PC-3 (cell line): ENCODE measurements at regions not wholly inside any gene's neighbourhood (a gene's known extent, or its start where the extent isn't known, plus 50 kb on each side); places are given as distances from the start of the nearest gene placed in this dataset.

Source experiments
- ATAC-seq: fragments of 200-7000 bp; cut with Tn5 transposase; 2 replicates; pipeline ENCODE4 v1.9.1; 2020; ENCODE audit warnings: mild to moderate bottlenecking, moderate library complexity
- BruUV-seq: library from RNA; stranded (reverse); fragments of 400-500 nt; replicated peaks from 2 replicates; lab custom pipeline; 2021; lab: Mats Ljungman, UMichigan
- CTCF ChIA-PET: fragments of 300-600 bp; sonication (Branson Sonifier 250); formaldehyde crosslinking; loops from one replicate; lab custom pipeline; 2022; ENCODE audit warnings: antibody characterized with exemption; lab: Charles Lee
- POLR2A ChIA-PET: fragments of 300-600 bp; sonication (Branson Sonifier 250); formaldehyde crosslinking; loops from one replicate; lab custom pipeline; 2022; ENCODE audit warnings: antibody characterized with exemption; ENCODE audit not compliant: unreplicated experiment; lab: Charles Lee
- DNase-seq: peaks from one replicate; pipeline ENCODE4 v3.0.0-alpha.2; 2015
- H2AFZ ChIP-seq: fragments of 300-600 bp; sonication (generic); 2 replicates; pipeline ENCODE4 v1.6.0; 2016; ENCODE audit warnings: antibody characterized with exemption, low read length
- H3F3A ChIP-seq: fragments of 300-600 bp; sonication (generic); one replicate; pipeline ENCODE4 v1.6.0; 2017; ENCODE audit warnings: antibody characterized with exemption, low read length, control low read depth, mild to moderate bottlenecking; ENCODE audit not compliant: unreplicated experiment
- H3K27ac ChIP-seq: fragments of 300-600 bp; sonication (generic); 2 replicates; pipeline ENCODE4 v1.5.1; 2016; ENCODE audit warnings: mild to moderate bottlenecking, low read length
- H3K27me3 ChIP-seq: fragments of 300-600 bp; sonication (generic); 2 replicates; pipeline ENCODE4 v1.6.1; 2016; ENCODE audit warnings: low read length, mixed read lengths
- H3K36me3 ChIP-seq: fragments of 300-600 bp; sonication (generic); 2 replicates; pipeline ENCODE4 v1.6.1; 2016; ENCODE audit warnings: low read depth, mixed run types, low read length, mixed read lengths
- H3K4me1 ChIP-seq: fragments of 300-600 bp; sonication (generic); 2 replicates; pipeline ENCODE4 v1.5.1; 2016; ENCODE audit warnings: low read length; ENCODE audit not compliant: insufficient read depth
- H3K4me2 ChIP-seq: fragments of 300-600 bp; sonication (generic); 2 replicates; pipeline ENCODE4 v1.6.0; 2016; ENCODE audit warnings: low read length
- H3K4me3 ChIP-seq: fragments of 300-600 bp; sonication (generic); 2 replicates; pipeline ENCODE4 v1.5.1; 2016; ENCODE audit warnings: mild to moderate bottlenecking, low read length, mixed read lengths
- H3K79me2 ChIP-seq: fragments of 300-600 bp; sonication (generic); 2 replicates; pipeline ENCODE4 v1.6.1; 2017; ENCODE audit warnings: low read length, mixed read lengths
- H3K9ac ChIP-seq: fragments of 300-600 bp; sonication (generic); 2 replicates; pipeline ENCODE4 v1.6.0; 2016; ENCODE audit warnings: mild to moderate bottlenecking, low read length
- H3K9me2 ChIP-seq: fragments of 300-600 bp; sonication (generic); replicated peaks from 2 replicates; pipeline ENCODE4 v1.6.1; 2016; ENCODE audit warnings: mixed run types, low read length, mixed read lengths
- H3K9me3 ChIP-seq: fragments of 300-600 bp; sonication (generic); 2 replicates; pipeline ENCODE4 v1.6.1; 2016; ENCODE audit warnings: low read length, mixed read lengths
- H4K20me1 ChIP-seq: fragments of 300-600 bp; sonication (generic); 2 replicates; pipeline ENCODE4 v1.6.1; 2016; ENCODE audit warnings: low read length, mixed read lengths
- CTCF ChIP-seq: fragments of 300-600 bp; sonication (generic); conservative IDR thresholded peaks from 2 replicates; pipeline ENCODE4 v1.5.1; 2017; ENCODE audit warnings: antibody characterized with exemption, low read depth, mild to moderate bottlenecking, low read length
- EZH2 ChIP-seq: fragments of 300-600 bp; sonication (generic); IDR thresholded peaks from one replicate; pipeline ENCODE4 v1.6.1; 2017; ENCODE audit warnings: antibody characterized with exemption, mild to moderate bottlenecking, low read length; ENCODE audit not compliant: unreplicated experiment
- EZH2phosphoT487 ChIP-seq: fragments of 300-600 bp; sonication (generic); IDR thresholded peaks from 2 replicates; pipeline ENCODE4 v1.6.1; 2018; ENCODE audit warnings: mild to moderate bottlenecking, antibody characterized with exemption, low read length, borderline replicate concordance
- intact Hi-C: fragments of 100-400 bp; cut with micrococcal nuclease; formaldehyde crosslinking; loops from 2 replicates; pipeline ENCODE4 v1.9.0; 2023

- TF ChIP-seq EZH2 (no peak), CTCF (no peak), EZH2phosphoT487 (no peak)
- Histone ChIP-seq H2AFZ (no peak overlapping the region), H3K79me2 (no peaks in the 10 kb centered on the region), H3K9me3 (no peaks in the 10 kb centered on the region), H3K4me3 (no peak overlapping the region), H3K36me3 (no peaks in the 10 kb centered on the region), H3F3A (no peaks in the 10 kb centered on the region), H3K27ac (no peak overlapping the region), H4K20me1 (no peaks in the 10 kb centered on the region), H3K9ac (no peak overlapping the region), H3K4me2 (no peak overlapping the region), H3K9me2 (no peaks in the 10 kb centered on the region), H3K27me3 (peaks cover 33% of the 10 kb centered on the region), H3K4me1 (no peaks in the 10 kb centered on the region)
- intact Hi-C loops = no loop called here
- POLR2A ChIA-PET = no interaction called here
- CTCF ChIA-PET = no interaction called here
- ATAC-seq (no peak), DNase-seq (no peak)
- BruUV-seq = no TSS peak
Measured at GRCh38 chr4:181504924-181505323, 738.3 kb upstream of the TENM3 start.

GRCh38 chr4:181507180-181507835, 735.9 kb upstream of the TENM3 start:
- Histone ChIP-seq H3K9me3 (no peaks in the 10 kb centered on the region), H3K4me1 (no peaks in the 10 kb centered on the region), H3K4me3 (no peak overlapping the region), H3K4me2 (no peak overlapping the region), H3K79me2 (no peaks in the 10 kb centered on the region), H3K9ac (no peak overlapping the region), H4K20me1 (no peaks in the 10 kb centered on the region), H2AFZ (no peak overlapping the region), H3K9me2 (no peaks in the 10 kb centered on the region), H3K36me3 (no peaks in the 10 kb centered on the region), H3K27me3 (peaks cover 40% of the 10 kb centered on the region), H3K27ac (no peak overlapping the region), H3F3A (no peaks in the 10 kb centered on the region)
- DNase-seq (no peak), ATAC-seq (no peak)
- BruUV-seq = no TSS peak
- POLR2A ChIA-PET = no interaction called here
- TF ChIP-seq CTCF (no peak), EZH2phosphoT487 (no peak), EZH2 (no peak)
- CTCF ChIA-PET = no interaction called here
- intact Hi-C loops = no loop called here

GRCh38 chr4:181507938-181508337, 735.3 kb upstream of the TENM3 start:
- no peak for DNase-seq
- Histone ChIP-seq H3K27ac (no peak overlapping the region), H3K27me3 (peaks cover 40% of the 10 kb centered on the region), H2AFZ (no peak overlapping the region), H3K4me2 (no peak overlapping the region), H3F3A (no peaks in the 10 kb centered on the region), H4K20me1 (no peaks in the 10 kb centered on the region), H3K9me3 (no peaks in the 10 kb centered on the region), H3K4me3 (no peak overlapping the region), H3K9me2 (no peaks in the 10 kb centered on the region), H3K9ac (no peak overlapping the region), H3K4me1 (no peaks in the 10 kb centered on the region), H3K79me2 (no peaks in the 10 kb centered on the region), H3K36me3 (no peaks in the 10 kb centered on the region)
- ATAC-seq = no peak
- ChIA-PET CTCF (no interaction called here), POLR2A (no interaction called here)
- no TSS peak for BruUV-seq
- intact Hi-C loops = no loop called here
- no peak for TF ChIP-seq EZH2
- no peak for TF ChIP-seq EZH2phosphoT487
- TF ChIP-seq CTCF = no peak
